ENCODE measurements at regions not wholly inside any gene's neighbourhood (a gene's known extent, or its start where the extent isn't known, plus 50 kb on each side); places are given as distances from the start of the nearest gene placed in this dataset.

DNA sequence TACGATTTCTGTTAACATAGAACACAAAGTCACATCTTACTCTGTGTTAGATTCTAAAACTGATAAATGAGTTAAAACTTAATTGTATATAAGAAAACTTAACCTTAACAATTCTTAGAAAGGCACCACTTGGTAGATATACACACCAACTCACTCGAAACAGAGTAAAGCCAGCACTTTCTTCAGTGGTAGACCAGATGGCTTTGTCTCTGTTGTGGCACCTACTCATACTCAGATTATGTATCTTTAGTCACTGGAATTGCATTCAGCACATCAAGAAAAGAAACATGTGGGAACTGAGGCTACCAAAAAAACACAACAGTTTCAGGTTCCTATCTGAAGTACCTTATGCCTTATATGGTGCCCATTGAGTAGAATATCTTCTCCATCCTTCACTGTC lies 192.5 kb downstream of the ZNF608 start:
- Histone ChIP-seq H3K27me3 (ENCODE audit: control insufficient read depth in 2 of 2, insufficient read depth in 2 of 2, low read length in 2 of 2) (no peaks in the 10 kb centered on the region), H3K4me1 (ENCODE audit: control insufficient read depth, extremely low read depth, insufficient read depth, low read length) (no peaks in the 10 kb centered on the region), H3K9me1 (replicated peaks; ENCODE audit: control insufficient read depth, extremely low read depth, insufficient read depth, low read length) (no peaks in the 10 kb centered on the region), H3K9me3 (replicated peaks; ENCODE audit: control insufficient read depth, insufficient read depth, low read length) (no peaks in the 10 kb centered on the region), H3K9ac (replicated peaks; ENCODE audit: extremely low read depth, insufficient read depth, low read length) (no peak overlapping the region), H3K27ac (ENCODE audit: insufficient read depth, low read depth, low read length) (no peak overlapping the region), H3K36me3 (ENCODE audit: control insufficient read depth in 2 of 2, extremely low read depth in 1 of 2, insufficient read depth in 2 of 2, low read length in 2 of 2) (no peaks in the 10 kb centered on the region), H2AFZ (ENCODE audit: low read depth, low read length) (no peak overlapping the region), H4K20me1 (replicated peaks; ENCODE audit: control insufficient read depth, extremely low read depth, insufficient read depth, low read length) (no peaks in the 10 kb centered on the region), H3K4me2 (ENCODE audit: insufficient read depth, low read length) (no peak overlapping the region), H3K79me2 (ENCODE audit: control insufficient read depth, insufficient read depth, low read length) (no peaks in the 10 kb centered on the region), H3K4me3 (replicated peaks in 1 of 3; ENCODE audit: insufficient read depth in 1 of 3, low read depth in 1 of 3, low read length in 3 of 3) (no peak overlapping the region)
- intact Hi-C loops (cut with micrococcal nuclease), result no loop called here
- FAIRE-seq, result no peak
- TF ChIP-seq FOS (IDR thresholded peaks at IDR 0.05; ENCODE audit: borderline replicate concordance, insufficient read depth, low read length), result no peak
- TF ChIP-seq EZH2 (IDR thresholded peaks at IDR 0.05; ENCODE audit: borderline replicate concordance, low read depth, low read length, severe bottlenecking), result no peak
- TF ChIP-seq MYC (IDR thresholded peaks at IDR 0.05; ENCODE audit: low read depth, low read length), result no peak
- TF ChIP-seq POLR2A (IDR thresholded peaks at IDR 0.05; ENCODE audit: low read depth, low read length), result no peak
- TF ChIP-seq POLR2AphosphoS5 (IDR thresholded peaks at IDR 0.05; ENCODE audit: insufficient read depth, low read depth, low read length), result no peak
- TF ChIP-seq GATA2 (IDR thresholded peaks at IDR 0.05; ENCODE audit: insufficient read depth, insufficient read length, low read depth, low read length), result no peak
- no peak for TF ChIP-seq MAX (IDR thresholded peaks at IDR 0.05; ENCODE audit: insufficient read depth, insufficient read length)
- TF ChIP-seq JUN (IDR thresholded peaks at IDR 0.05; ENCODE audit: borderline replicate concordance, insufficient read depth, insufficient read length, low read depth), result no peak
- TF ChIP-seq CTCF (IDR thresholded peaks at IDR 0.05; ENCODE audit: extremely low read depth in 1 of 2, insufficient read depth in 1 of 2, low read depth in 1 of 2, low read length in 2 of 2), result no peak
- ChIA-PET CTCF (no interaction called here), POLR2A (interaction anchor here (0.6 kb wide), 1 partner anchor 108 kb away, joined by 4 read pairs; no protein-coding TSS in a partner anchor)
- no TSS peak for BruUV-seq (replicated peaks)
- dilution Hi-C loops (cut with MboI; ENCODE audit: extremely low pct_ligation_motif_present, low sequenced_read_pairs), result no loop called here
- DNase-seq (ENCODE audit: low read depth, low spot score), result no peak

Measured in endothelial cell of umbilical vein (primary cell).